GM19023 (cell line): ENCODE measurements at regions not wholly inside any gene's neighbourhood (a gene's known extent, or its start where the extent isn't known, plus 50 kb on each side); places are given as distances from the start of the nearest gene placed in this dataset.

Experiments
- ATAC-seq: cut with Tn5 transposase; IDR thresholded peaks from one replicate; pipeline ENCODE4 v1.9.1; 2021; ENCODE audit warnings: mild to moderate bottlenecking, moderate library complexity; ENCODE audit not compliant: unreplicated experiment

GRCh38 chr9:78559449-78559885 is 262.5 kb downstream of the PSAT1 start:
- no peak for ATAC-seq

GRCh38 chr9:78562021-78562420 is 265.1 kb downstream of the PSAT1 start:
- no peak for ATAC-seq

- no peak for ATAC-seq
These were observed 266.3 kb downstream of the PSAT1 start for GRCh38 chr9:78563269-78563668.

- no peak for ATAC-seq
These were observed 268.6 kb downstream of the PSAT1 start for GRCh38 chr9:78565481-78565880.

GRCh38 chr9:78566521-78566920 is 269.6 kb downstream of the PSAT1 start:
- ATAC-seq, result no peak

- no peak for ATAC-seq
These were observed 270.2 kb downstream of the PSAT1 start for GRCh38 chr9:78566948-78567675.

- no peak for ATAC-seq
These were observed 270.8 kb downstream of the PSAT1 start for GRCh38 chr9:78567693-78568092.

GRCh38 chr9:78568774-78569173 is 271.8 kb downstream of the PSAT1 start:
- no peak for ATAC-seq

- ATAC-seq, result no peak
These were observed 275.3 kb downstream of the PSAT1 start for GRCh38 chr9:78572266-78572665.

GRCh38 chr9:78573205-78573604 is 276.3 kb downstream of the PSAT1 start:
- ATAC-seq, result no peak

GRCh38 chr9:78573669-78574068 is 276.7 kb downstream of the PSAT1 start:
- no peak for ATAC-seq

- no peak for ATAC-seq
These were observed 277.6 kb downstream of the PSAT1 start for GRCh38 chr9:78574354-78575045.

- no peak for ATAC-seq
These were observed 278.2 kb downstream of the PSAT1 start for GRCh38 chr9:78575081-78575480.

- ATAC-seq, result no peak
These were observed 278.8 kb downstream of the PSAT1 start for GRCh38 chr9:78575771-78576170.

GRCh38 chr9:78577156-78577906 is 280.4 kb downstream of the PSAT1 start:
- no peak for ATAC-seq

GRCh38 chr9:78578072-78578471 is 281.1 kb downstream of the PSAT1 start:
- ATAC-seq, result no peak

GRCh38 chr9:78582821-78583220 is 285.9 kb downstream of the PSAT1 start:
- ATAC-seq, result no peak

GRCh38 chr9:78584589-78584988 is 287.7 kb downstream of the PSAT1 start:
- ATAC-seq, result no peak

- ATAC-seq, result no peak
These were observed 289.0 kb downstream of the PSAT1 start for GRCh38 chr9:78585909-78586308.

- ATAC-seq, result no peak
These were observed 293.1 kb downstream of the PSAT1 start for GRCh38 chr9:78590068-78590467.

- ATAC-seq, result no peak
These were observed 295.9 kb downstream of the PSAT1 start for GRCh38 chr9:78592811-78593210.
